ENCODE measurements at regions not wholly inside any gene's neighbourhood (a gene's known extent, or its start where the extent isn't known, plus 50 kb on each side); places are given as distances from the start of the nearest gene placed in this dataset.

- TF ChIP-seq, protein P1, sequence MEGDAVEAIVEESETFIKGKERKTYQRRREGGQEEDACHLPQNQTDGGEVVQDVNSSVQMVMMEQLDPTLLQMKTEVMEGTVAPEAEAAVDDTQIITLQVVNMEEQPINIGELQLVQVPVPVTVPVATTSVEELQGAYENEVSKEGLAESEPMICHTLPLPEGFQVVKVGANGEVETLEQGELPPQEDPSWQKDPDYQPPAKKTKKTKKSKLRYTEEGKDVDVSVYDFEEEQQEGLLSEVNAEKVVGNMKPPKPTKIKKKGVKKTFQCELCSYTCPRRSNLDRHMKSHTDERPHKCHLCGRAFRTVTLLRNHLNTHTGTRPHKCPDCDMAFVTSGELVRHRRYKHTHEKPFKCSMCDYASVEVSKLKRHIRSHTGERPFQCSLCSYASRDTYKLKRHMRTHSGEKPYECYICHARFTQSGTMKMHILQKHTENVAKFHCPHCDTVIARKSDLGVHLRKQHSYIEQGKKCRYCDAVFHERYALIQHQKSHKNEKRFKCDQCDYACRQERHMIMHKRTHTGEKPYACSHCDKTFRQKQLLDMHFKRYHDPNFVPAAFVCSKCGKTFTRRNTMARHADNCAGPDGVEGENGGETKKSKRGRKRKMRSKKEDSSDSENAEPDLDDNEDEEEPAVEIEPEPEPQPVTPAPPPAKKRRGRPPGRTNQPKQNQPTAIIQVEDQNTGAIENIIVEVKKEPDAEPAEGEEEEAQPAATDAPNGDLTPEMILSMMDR (IDR thresholded peaks at IDR 0.05) = no peak
- no peak for TF ChIP-seq POLR2A (IDR thresholded peaks at IDR 0.05)
Observed at GRCh38 chr2:41387519-41387918, 660.3 kb upstream of the PKDCC start.
